HG02798 (cell line): ENCODE measurements at regions not wholly inside any gene's neighbourhood (a gene's known extent, or its start where the extent isn't known, plus 50 kb on each side); places are given as distances from the start of the nearest gene placed in this dataset.
"Not testable (repeated sequence)": the region's sequence is repeated elsewhere in the genome, so short reads cannot be mapped to it uniquely, and the experiment has no call there.

ENCODE experiments used
- ATAC-seq: cut with Tn5 transposase; IDR thresholded peaks from one replicate; pipeline ENCODE4 v1.9.1; 2021; ENCODE audit warnings: mild to moderate bottlenecking; ENCODE audit not compliant: unreplicated experiment, poor library complexity

- ATAC-seq, result no peak
Measured at GRCh38 chr9:88898039-88898720, 93.1 kb upstream of the S1PR3 start.

GRCh38 chr9:88905506-88905905 lies 85.8 kb upstream of the S1PR3 start:
- no peak for ATAC-seq

DNA sequence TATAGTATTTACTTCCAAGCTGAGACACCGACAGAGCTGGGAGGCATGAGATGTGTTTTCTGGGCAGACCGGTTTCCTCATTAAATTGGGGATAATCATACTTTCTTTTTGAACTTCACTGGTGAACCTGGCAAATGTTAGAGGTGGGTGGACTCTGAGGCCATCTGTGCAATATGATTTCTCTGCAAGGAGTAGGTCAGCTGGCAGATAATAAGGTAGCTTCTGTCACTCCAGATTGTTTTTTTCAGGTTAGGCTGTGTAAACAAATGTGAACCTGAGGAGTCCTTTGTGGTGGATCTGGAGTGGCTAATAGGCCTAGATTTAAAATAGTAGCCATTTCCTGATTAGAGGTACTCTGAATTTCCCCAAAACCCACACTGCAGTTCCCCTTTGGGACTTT lies 75.4 kb upstream of the S1PR3 start:
- no peak for ATAC-seq

DNA sequence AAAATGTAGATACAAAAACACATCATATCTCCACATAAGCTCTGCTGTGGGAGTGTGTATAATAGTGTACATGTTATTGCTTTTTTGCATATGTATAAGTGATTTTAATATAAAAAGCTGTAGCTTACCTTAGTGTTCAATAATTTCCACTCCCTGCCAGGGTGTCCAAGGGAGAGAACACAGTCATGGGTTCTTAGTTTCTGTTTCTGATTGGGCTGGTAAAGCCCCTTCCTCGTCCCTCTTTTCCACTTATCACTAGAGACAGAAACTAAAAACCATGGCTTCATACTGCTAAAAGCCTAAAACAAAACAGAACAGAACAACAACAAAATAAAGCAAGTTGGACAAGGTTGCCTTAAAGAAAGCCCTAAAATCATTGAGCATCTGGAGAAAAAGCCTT lies 74.4 kb upstream of the S1PR3 start:
- ATAC-seq, result no peak

- no peak for ATAC-seq
Measured at GRCh38 chr9:88917375-88917774, 73.9 kb upstream of the S1PR3 start.

DNA sequence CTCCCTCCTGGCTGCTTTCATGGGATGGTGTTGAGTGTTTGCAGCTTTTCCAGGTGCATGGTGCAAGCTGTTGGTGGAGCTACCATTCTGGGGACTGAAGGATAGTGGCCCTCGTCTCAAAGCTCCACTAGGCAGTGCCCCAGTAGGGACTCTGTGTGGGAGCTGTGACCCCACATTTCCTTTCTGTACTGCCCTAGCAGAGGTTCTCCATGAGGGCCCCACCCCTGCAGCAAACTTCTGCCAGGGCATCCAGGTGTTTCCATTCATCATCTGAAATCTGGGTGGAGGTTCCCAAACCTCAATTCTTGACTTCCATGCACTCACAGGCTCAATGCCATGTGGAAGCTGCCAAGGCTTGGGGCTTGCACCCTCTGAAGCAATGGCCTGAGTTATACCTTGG lies 72.7 kb upstream of the S1PR3 start:
- not testable (repeated sequence) for ATAC-seq

DNA sequence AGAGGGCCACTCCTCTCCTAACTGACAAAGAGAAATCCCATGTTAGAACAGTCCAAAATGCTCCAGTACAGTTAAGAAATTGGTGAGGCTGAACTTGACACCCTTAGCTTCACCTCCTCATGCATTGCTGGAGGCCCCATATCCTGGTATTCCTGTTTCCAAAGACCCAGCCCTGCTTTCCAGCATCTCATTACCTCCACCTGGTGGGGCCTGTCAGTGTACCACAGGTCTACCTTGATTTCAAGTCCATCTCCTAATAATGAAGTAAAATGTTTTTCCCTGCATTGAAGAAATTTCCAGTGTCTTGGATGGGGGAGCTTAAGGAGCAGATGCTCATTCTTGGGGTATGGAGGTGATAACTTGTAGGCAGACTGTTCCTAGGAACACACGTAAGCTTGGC lies 70.6 kb upstream of the S1PR3 start:
- ATAC-seq, result no peak

DNA sequence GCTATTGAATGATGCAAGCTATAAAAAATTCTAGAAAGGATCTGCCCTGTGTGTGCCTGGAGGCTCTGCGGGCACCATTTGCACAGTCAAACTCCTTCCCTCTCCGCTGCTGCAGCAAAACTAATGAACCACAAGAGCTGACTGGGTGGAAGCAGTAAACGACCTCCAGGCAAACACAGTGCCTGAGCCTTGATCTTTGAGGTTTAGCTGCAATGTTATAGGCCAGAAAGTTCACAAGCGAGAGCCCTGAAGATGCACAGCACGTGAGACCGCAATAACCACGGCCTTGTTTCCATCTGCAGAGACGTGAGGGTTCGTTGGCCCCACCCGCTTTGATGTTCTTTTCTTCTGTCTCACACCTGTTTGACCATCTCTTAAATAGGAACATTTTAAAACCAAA lies 69.2 kb upstream of the S1PR3 start:
- no peak for ATAC-seq

DNA sequence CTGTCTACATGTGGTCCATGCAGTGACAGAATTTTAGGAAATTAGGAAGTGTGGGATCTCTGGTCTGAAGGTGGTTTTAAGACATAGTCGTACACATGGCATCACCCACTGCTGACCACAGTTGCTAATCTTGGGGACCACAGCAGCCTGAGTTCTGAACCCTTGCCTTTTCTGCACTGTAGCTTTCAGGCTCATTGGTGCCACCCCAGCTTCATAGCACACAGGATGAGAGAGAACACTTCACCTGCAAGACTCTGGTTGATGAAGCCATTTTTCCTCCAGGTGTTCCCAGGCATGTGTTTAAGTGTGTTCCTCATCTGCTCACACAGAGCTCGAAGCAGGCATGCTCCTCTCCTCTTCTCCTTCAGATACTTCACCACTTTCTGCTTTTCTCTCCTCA lies 68.2 kb upstream of the S1PR3 start:
- ATAC-seq, result no peak

- no peak for ATAC-seq
Measured at GRCh38 chr9:88923653-88924288, 67.5 kb upstream of the S1PR3 start.

- no peak for ATAC-seq
Measured at GRCh38 chr9:88925481-88925880, 65.8 kb upstream of the S1PR3 start.

GRCh38 chr9:88926781-88927505 lies 64.3 kb upstream of the S1PR3 start:
- ATAC-seq, result no peak

DNA sequence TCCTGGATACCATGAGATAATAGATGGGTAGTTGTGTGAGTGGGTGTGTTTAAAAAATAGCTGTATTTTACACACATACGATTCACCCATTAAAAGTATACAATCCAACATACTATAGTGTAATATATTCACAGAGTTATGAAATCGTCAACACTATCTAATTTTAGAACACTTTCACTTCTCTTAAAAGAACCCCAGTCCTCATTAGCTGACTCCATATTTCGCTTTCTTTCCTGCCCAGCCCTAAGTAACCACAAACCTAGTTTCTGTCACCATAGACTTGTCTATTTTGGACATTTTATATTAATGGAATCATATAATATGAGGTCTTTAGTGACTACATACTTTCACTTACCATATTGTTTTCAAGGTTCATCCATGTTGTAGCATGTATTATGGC lies 63.8 kb upstream of the S1PR3 start:
- no peak for ATAC-seq

- ATAC-seq, result no peak
Measured at GRCh38 chr9:88930716-88931115, 60.6 kb upstream of the S1PR3 start.

DNA sequence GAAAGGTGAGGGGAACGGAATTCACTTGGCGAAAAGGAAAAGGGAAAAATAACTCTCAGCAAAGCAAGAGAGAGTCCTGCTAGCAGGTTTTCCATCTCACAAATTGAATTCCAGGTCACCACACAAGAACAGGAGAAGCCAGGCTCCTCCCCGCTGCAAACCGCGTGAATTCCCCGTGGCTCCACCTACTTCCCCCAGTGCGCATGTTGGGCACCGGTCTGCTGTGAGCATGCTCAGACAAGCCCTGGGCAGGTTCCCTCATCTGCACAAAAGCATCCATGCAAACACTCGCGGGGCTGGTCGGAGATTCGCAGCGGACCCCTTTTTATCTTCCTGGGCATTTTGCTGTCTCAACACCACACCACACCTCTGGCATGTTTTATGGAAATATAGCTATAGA lies 58.5 kb upstream of the S1PR3 start:
- no peak for ATAC-seq

GRCh38 chr9:88933607-88934379 lies 57.5 kb upstream of the S1PR3 start:
- ATAC-seq, result no peak

DNA sequence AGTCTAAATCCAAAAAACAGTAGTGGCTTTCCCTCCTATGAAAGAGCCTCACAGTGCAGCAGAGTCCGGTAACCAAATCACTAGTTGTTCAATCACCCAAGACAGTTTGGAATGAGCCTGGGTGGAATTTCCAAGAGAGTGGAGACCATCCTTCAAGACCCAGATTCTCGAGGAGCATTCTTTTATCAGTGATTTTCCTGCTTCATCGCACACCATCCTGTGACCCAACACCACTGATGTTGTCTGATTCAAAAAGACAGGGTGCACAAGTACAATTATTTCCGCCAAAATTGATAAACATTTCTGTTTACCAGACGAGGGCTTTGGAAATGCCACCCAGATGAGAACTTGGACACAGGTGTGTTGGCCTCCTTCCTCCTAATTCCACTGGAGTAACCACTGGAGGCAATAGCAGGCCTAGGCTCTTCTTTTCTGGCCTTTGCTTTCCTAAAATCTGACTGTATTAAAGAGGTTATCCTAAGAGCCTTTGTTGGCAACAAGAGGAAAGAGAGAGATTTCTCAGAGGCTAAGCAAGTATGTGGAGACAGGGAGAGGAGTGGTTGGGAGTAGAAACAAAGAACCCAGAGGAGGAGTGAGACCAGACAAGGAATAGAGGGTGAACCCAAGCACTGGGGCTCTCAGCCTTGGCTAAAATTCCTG lies 56.3 kb upstream of the S1PR3 start:
- no peak for ATAC-seq

- ATAC-seq, result no peak
Measured at GRCh38 chr9:88936132-88936531, 55.1 kb upstream of the S1PR3 start.

DNA sequence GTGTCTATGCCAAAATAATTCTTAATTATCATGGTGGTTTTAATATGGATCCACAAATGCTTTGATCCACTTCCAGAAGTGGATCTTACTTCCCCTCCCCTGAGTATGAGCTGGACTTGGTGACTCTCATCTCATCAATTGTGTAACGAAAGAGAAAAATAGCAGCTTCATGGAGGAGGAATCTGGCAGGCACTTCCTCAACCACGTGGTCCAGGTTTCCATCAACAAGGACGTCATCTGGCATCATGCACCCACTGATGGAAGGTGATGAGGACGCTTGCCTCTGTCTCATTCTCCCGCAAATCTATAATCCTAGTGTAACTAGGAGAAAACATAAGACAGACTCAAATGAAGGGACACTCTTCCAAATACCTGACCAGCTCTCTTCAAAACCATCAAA lies 54.6 kb upstream of the S1PR3 start:
- no peak for ATAC-seq

GRCh38 chr9:88937248-88937647 lies 54.0 kb upstream of the S1PR3 start:
- no peak for ATAC-seq
